Left colon (tissue), 2 donors: ENCODE measurements at regions not wholly inside any gene's neighbourhood (a gene's known extent, or its start where the extent isn't known, plus 50 kb on each side); places are given as distances from the start of the nearest gene placed in this dataset.
"Not testable (repeated sequence)": the region's sequence is repeated elsewhere in the genome, so short reads cannot be mapped to it uniquely, and the experiment has no call there.

ENCODE experiments used
- ATAC-seq: fragments of 200-7000 bp; cut with Tn5 transposase; one replicate; pipeline ENCODE4 v1.9.1; 2020; ENCODE audit warnings: mild to moderate bottlenecking, moderate library complexity
- DNase-seq, 2 donors: peaks; one replicate each; pipeline ENCODE4 v3.0.0-alpha.2; 2020
- intact Hi-C, 2 donors: fragments of 100-400 bp; cut with DNase I in 1 of 2; cut with micrococcal nuclease in 1 of 2; formaldehyde crosslinking; loops; one replicate each; pipeline versions ENCODE4 v1.11.2 to v1.14.0; 2022; cut with DNase I, micrococcal nuclease
- donor health status: DM: no; HTN: no; CAD: no.
- donor health status: DM: yes; HTN: yes; CAD: no.

DNA sequence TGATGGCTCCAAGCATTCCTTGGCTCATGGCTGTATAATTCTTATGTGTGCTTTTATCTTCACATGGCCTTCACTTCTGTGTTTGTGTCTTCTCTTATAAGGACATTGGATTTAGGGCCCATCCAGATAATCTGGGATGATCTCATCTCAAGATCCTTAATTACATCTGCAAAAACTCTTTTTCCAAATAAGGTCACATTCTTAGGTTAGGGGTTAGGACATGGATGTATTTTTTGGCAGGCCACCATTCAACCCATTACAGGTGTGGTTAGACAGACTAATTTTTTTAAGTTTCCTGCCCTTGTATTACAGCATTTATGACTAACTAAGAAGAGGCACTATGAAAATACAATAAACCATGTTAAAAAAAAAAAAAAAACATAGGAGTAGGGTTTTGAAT, 254.0 kb downstream of the TPBG start:
- no peak for DNase-seq
- intact Hi-C loops, result no loop called here
- ATAC-seq, result no peak

DNA sequence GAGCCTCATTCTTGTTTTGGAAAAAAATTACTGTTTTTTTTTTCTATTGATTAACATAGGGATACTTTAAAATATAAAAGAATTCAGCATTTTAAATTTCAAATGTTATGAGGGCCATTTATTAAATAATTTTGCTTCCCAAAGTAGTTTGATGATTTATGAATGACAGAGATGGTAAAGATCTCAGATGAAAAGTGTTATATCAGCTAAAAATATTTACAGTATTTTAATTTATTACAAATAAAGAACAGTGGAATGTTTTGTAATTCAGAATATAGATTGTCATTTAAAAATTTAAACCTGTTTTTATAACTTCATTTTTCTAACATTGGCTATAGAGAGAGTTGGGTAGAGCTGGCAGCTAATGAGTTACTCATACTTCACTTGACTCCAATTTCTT, 256.0 kb downstream of the TPBG start:
- no peak for ATAC-seq
- intact Hi-C loops, result no loop called here
- no peak for DNase-seq

DNA sequence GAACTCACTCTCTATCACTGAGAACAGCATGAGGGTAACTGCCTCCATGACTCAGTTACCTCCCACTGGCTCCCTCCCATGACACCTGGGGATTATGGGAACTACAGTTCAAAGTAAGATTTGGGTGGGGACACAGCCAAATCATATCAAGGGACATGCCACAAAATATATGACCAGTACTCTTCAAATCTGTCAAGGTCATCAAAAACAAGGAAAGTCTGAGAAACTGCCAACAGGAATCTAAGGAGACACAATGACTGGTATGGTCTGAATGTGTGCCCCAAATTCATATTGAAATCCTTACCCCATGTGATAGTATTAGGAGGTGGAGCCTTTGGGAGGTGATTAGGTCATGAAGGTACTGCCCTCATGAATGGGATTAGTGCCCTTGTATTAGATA, 258.8 kb downstream of the TPBG start:
- intact Hi-C loops, result no loop called here
- no peak for DNase-seq

DNA sequence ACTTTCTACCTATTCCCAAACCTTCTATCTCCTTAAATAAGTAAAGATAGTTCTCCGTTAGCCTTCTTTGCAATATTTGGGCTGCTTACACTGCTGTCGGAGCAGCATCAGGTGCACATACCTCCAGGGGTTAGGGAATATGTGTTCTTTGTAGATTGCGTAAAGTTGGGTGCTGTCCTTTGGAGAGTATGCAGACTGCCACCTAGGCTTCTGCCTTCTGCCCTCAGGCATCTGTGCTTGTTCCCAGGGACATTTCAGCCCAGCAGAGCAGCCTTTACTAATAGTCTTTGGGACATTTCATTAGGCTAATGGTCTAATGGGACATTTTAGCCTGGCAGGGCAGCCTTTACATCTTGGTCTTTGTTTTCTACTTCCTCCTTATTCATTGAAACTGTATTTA, 260.6 kb downstream of the TPBG start:
- intact Hi-C loops, result no loop called here
- ATAC-seq (no peak), DNase-seq (no peak)

More for the DNA sequence above, 258.8 kb downstream of the TPBG start:
- ATAC-seq, result no peak

DNA sequence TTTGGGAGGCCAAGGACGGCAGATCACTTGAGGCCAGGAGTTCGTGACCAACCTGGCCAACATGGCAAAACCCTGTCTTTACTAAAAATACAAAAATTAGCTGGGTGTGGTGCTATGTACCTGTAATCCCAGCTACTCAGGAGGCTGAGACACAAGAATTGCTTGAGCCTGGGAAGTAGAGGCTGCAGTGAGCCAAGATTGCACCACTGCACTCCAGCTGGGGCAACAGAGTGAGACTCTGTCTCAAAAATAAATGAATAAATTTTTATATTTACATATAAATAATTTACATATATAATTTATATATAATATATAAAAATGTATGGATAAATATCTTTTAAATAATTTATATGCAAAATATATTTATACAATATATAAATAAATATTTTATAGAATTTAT, 263.3 kb downstream of the TPBG start:
- DNase-seq, ATAC-seq, intact Hi-C loops: not testable (repeated sequence)

DNA sequence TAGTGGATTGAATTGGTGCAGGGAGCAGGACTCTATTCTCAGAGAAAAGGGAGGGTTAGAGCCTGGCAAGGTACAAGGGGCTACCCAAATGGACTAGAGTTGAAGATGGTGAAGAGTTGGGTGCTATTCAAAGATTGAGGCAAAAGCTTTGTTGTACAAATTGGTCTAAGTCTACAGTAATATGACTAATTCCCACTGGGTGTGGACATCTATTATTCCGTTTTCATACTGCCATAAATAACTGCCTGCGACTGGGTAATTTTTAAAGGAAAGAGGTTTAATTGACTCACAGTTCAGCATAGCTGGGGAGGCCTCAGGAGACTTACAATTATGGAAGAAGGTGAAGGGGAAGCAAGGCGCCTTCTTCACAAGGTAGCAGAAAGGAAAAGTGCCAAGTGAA, 266.3 kb downstream of the TPBG start:
- DNase-seq, result no peak
- no peak for ATAC-seq
- intact Hi-C loops, result no loop called here

DNA sequence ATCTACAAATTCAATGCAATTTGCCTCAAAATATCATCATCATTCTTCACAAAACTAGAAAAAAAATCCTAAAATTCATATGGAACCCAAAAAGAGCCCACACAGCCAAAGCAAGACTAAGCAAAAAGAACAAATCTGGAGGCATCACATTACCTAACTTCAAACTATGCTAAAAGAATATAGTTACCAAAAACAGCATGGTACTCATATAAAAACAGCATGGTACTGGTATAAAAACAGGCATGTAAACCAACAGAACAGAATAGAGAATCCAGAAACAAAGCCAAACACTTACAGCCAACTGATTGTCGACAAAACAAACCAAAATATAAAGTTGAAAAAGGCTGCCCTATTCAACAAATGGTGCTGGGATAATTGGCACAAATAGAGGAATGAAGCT, 278.1 kb downstream of the TPBG start:
- intact Hi-C loops, result no loop called here
- no peak for ATAC-seq

DNA sequence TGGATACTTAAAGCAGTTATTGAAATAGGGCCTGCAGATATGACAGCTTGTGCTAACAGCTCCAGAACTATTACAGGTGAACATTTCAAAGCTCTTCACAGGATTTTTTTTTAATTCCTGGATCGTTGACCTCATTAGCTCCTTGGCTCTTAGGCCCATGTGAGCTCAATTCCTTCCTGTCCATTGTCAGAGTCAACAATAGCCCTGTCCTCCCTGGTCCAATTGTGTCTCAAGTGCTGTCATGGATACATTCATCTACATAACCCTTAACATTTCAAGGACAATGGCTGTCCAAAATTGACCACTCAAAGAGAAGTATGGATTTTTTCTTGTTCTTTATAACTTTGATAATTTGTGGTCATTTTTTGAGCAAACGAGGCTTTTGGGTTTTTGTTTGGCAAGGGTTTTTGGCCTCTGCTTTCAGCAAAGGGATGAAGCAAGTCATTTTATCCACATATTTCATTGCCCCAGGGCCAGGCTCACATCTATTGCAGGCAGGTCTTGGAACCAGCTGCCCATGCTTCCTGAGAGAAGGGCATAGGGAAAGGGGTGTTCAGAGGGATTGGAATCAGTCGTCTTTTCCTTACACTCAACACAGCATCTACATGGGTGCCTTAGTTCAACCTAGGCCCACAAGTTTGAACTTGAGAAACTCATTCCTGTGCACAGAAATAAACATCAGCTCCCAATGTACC, 282.1 kb downstream of the TPBG start:
- intact Hi-C loops, result no loop called here
- ATAC-seq, result no peak

More for the DNA sequence above, 278.1 kb downstream of the TPBG start:
- DNase-seq, result no peak

DNA sequence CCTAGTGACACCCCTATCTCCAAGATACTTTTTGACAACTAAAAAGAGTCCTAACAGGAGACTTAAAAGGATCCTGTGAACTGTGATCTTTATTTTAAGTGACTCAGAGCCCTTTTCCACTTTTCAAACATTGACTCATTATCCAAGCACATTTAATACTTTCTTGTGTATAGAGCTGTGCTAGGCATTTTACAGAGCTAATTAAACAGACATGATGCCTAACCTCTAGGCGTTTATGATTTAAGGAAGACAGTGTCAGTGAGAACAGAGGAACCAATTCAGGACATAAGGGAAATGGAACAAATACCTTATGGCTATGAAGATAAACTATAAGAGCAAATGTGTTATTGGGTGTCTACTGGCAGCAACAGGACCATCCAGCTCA, 282.6 kb downstream of the TPBG start:
- intact Hi-C loops, result no loop called here
- no peak for DNase-seq
- ATAC-seq, result no peak

More for the DNA sequence above, 282.1 kb downstream of the TPBG start:
- no peak for DNase-seq

DNA sequence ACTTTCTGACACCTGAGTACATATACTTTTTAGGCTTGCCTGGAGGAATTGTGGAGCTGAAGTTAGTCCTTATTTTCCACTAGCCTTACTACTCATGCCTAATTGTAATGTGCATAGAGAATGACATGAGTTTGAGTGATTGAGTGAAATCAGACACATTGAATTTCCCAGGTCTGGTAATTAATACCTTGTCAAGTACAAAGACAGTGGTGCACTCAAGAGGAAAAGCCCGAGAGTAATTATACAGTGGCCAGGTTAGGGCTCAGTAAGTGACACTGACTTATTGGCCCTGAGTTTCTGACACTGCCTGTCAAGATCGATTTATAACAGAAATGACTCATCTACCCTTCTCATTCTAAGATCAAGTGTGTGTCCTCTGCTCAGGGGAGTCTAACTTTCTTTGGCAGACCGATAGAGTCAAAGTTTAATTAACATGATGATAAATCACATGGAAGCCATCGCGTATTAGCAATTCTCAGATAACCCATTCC, 288.3 kb downstream of the TPBG start:
- DNase-seq (no peak), ATAC-seq (no peak)
- intact Hi-C loops, result no loop called here

DNA sequence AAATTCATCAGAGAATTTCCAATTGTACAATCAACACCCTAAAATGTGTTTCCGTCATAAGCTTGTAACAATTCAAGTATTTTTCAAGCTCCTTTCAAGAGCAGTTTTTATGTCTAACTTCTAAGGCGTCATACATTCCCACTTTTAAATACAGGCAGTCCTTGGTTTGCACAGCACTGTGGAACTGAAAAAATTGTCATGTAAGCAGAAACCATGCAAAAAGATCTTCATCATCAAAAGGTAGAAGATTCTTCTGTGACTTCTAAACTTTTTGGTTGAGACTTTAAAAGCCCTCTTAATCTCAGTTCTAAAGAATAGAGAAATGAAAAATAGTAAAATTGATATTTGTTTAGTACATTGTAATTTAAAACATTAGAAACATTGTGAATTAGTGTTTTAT, 315.6 kb downstream of the TPBG start:
- ATAC-seq, result no peak
- no peak for DNase-seq
- intact Hi-C loops, result no loop called here

DNA sequence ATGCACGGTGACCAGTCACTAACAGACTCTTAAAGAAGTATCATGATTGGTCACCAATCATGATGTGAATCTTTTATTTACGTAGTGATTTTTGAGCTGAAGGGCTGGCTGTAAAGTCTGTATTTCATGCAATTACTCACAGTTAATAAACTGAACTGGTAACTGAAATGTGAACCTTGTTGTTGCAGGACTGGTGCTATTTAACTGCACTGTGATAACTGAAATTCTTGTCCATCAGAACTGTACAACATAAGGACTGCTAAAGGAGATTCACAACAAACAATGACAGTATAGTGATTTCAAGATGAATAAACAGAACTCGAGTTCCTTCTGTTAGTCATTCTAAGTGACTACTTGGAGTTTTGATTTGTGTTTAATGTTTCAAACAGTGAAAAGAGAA, 316.6 kb downstream of the TPBG start:
- DNase-seq (no peak), ATAC-seq (no peak)
- intact Hi-C loops, result no loop called here

DNA sequence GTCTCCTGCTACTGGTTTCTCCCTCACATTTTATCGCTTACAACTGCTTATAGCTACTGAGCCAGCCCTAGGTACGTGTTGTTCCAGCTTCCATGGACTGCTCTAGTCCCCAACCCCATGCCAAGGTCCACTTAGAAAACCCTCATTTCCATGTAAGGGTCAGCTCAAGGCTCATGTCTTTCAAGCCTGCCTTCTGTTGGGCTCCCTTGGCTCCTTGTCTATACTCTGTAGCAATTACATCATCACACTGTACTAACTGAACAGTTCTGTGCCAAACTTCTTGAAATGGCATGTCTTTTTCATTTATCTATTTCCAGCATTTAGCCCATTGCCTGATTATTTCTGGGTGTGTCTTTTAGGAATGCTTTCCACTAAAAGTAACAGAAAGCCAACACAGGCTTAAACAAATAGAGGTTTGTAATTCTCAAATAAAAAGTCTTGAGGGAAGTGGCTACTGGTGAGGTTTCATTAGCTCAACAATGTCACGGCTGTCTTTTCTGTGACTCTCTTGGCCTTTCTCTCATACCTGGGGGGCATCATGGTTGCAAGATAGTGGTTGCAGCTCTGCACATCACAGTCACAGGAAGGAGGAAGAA, 317.6 kb downstream of the TPBG start:
- intact Hi-C loops, result no loop called here
- DNase-seq (no peak), ATAC-seq (no peak)

DNA sequence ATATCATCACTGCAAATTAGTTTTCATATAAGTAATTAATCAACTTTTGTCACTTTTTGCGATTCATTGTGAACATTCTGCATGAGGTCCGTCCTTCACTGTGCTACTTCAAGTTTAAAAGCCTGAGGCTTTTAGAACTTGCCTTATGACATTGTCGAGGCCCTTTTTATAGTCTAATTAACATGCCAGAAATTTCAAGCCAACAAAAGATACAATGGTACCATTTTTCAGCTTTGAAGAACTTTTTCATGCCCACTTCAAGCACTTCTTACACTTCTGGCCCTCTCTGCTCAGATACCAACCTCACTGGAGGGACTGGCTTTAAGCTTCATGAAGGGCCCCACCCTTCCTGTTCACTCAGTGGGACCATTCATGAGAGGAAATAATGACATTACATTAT, 323.1 kb downstream of the TPBG start:
- intact Hi-C loops, result no loop called here
- DNase-seq, result no peak
- no peak for ATAC-seq

DNA sequence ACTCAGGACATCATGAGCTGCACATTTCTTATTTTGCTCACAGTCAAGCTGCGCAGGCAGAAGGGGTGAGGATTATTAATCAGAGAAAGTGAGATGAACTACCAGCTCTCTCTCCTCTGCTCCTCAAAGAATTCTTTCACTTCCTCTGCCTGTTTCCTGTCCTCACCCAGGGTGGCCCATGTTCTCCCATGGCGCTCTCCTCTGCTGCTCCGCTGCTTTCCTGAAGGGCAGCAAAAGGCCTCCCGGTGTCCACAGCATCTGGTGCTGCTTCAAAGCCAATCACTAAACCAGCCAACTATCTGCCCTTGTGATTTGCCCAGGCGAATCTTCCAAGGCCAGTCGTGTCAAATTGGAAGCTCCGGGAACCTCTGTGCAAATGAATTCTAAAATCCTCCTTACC, 324.2 kb downstream of the TPBG start:
- intact Hi-C loops, result no loop called here
- DNase-seq (no peak), ATAC-seq (no peak)

DNA sequence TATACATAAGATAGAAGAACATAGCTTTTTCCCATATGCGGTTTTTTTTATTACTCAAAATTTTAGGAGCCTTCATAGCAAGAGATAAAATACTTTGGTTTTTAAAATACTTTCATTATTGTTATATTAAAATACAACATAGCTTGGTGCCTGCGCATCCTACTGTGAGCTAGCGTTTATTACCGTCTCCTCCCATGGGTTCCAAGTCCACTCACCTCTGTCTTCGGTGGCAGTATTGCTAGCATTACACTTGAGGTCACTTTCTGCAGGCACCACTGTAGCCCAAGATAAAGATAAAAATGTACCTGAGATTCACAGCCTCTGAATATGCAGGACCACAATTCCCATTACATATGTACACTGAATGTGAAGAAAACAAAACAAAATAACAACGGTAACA, 326.7 kb downstream of the TPBG start:
- intact Hi-C loops, result no loop called here
- ATAC-seq, result peak; percentile 94

DNA sequence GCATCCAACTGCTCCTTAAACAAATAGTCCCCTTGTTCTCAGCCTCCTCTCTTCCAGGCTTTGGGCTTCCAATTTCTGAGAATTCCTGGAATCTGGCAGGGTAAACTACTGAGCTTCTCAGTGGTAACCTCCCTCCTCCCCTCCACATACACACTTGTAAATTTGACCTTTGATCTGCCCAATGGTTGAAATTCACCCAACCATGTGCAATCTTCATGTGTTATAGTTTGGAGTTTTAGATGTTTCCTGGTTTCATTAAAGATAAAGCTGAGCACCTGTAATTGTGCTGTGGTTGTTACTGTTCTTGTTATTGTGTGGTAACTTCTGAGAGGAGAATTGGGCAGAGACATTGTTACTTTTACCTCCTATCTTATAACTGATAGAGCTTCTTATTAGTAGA, 328.4 kb downstream of the TPBG start:
- peak; percentile 80 for ATAC-seq

More for the DNA sequence above, 326.7 kb downstream of the TPBG start:
- peak in 1 of 2 donors; percentile 9 for DNase-seq

DNA sequence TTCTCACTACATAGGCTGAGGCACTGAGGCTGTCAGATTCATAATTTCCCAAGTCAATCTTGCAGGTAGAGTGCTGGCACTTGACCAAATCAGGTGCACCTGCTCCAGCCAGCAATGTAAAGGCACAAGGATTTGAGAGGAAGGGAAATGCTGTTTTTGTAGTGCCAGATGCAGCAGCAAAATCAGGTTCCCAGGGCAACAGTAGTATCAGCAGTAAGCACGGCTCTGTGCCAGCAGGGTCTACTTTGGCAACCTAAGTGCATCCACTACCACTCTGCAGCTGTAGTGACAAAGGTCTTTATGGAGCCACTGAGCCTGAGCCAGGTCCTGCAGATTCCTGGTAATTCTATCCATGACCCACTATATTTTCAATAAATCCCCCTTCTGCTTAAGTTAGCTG, 329.5 kb downstream of the TPBG start:
- intact Hi-C loops, result no loop called here
- ATAC-seq, result no peak
- DNase-seq, result peak in 1 of 2 donors; percentile 6

More for the DNA sequence above, 328.4 kb downstream of the TPBG start:
- intact Hi-C loops, result no loop called here
- DNase-seq, result no peak

DNA sequence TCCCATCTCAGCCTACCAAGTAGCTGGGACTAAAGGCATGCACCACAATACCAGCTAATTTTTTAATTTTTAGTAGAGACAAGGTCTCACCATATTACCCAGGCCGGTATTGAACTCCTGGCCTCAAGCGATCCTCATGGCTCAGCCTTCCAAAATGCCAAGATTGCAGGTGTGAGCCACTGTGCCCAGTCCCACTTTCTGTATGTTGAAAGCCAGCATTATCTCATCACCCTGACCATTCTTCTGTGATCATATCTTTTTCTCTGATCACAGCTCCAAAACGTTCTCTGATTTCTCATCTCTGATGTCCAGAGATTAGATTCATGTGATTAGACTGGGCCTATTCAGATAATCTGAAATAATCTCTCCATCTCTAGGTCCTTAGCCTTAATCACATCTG, 337.7 kb downstream of the TPBG start:
- ATAC-seq, result no peak
- intact Hi-C loops, result no loop called here
- no peak for DNase-seq

DNA sequence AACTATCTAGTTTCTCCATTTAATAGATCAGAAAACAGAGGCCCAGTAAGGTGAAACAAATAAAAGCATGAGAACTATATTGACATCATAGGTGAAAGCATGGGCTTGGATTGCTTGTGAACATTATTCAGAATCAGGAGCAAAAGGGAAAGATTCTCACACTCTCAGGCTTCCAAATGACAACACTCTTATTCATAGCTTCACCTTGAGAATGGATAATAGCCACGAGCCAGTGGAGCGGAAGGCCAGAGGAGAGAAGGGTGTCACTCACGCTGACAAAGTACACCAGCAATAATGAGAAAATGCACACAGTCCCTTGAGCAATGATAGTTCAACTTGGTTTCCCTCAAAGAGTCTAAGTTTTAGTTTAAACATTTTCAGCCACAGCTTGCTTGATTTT, 339.0 kb downstream of the TPBG start:
- DNase-seq (no peak), ATAC-seq (no peak)
- intact Hi-C loops, result no loop called here

DNA sequence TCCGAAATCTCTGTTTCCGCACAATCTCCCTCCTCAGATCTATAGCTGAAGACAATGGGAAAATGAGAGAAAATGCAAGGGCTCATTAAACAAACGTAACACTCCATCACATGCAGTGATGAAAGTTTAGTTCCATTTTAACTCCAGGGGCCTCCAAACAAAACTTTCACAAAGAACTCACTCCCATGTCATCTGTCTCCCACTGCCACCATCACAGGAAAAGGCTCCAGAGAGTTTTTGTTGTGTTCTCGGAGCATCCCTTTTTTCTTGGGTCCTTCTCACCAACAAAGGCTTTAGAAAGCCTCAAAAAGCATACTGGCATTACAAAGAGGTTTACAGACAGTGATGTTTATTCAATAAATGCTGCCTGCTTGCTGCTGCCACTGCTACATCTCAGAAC, 339.6 kb downstream of the TPBG start:
- ATAC-seq, result no peak
- intact Hi-C loops, result no loop called here

More for the DNA sequence above, 339.6 kb downstream of the TPBG start:
- no peak for DNase-seq
